Tibial artery (tissue), 4 donors: ENCODE measurements at regions not wholly inside any gene's neighbourhood (a gene's known extent, or its start where the extent isn't known, plus 50 kb on each side); places are given as distances from the start of the nearest gene placed in this dataset.
"Not testable (repeated sequence)": the region's sequence is repeated elsewhere in the genome, so short reads cannot be mapped to it uniquely, and the experiment has no call there.

Source experiments
- DNase-seq, 2 donors: peaks; one replicate each; pipeline ENCODE4 v3.0.0-alpha.2; 2019
- H3K27ac ChIP-seq, 2 donors: fragments of 200-600 bp; sonication (generic) in 1 of 2; 1 replicate in 1 of 2; 2 replicates in 1 of 2; pipeline ENCODE4 v1.5.1; 2018 to 2019; ENCODE audit warnings: mild to moderate bottlenecking in 1 of 2
- H3K27me3 ChIP-seq, 2 donors: fragments of 200-600 bp; sonication (generic) in 1 of 2; one replicate each; pipeline versions ENCODE4 v1.5.1 to v1.6.0; 2016 to 2019
- H3K36me3 ChIP-seq, 3 donors: fragments of 200-600 bp; sonication (generic) in 2 of 3; one replicate each; pipeline ENCODE4 v1.5.1; 2016 to 2019; ENCODE audit warnings: mild to moderate bottlenecking in 2 of 3
- H3K4me1 ChIP-seq, 4 donors: fragments of 200-600 bp; sonication (generic) in 2 of 4; 1 replicate in 3 of 4; 2 replicates in 1 of 4; pipeline ENCODE4 v1.5.1; 2016 to 2019
- H3K4me3 ChIP-seq, 2 donors: fragments of 200-600 bp; sonication (generic) in 1 of 2; 1 replicate in 1 of 2; 2 replicates in 1 of 2; pipeline ENCODE4 v1.5.1; 2018 to 2019; ENCODE audit warnings: mild to moderate bottlenecking in 2 of 2
- H3K9me3 ChIP-seq, 3 donors: fragments of 200-600 bp; sonication (generic) in 1 of 3; one replicate each; pipeline ENCODE4 v1.5.1; 2016 to 2019
- CTCF ChIP-seq, 2 experiments: fragments of 200-600 bp in 1 of 2; fragments of 450-650 bp in 1 of 2; IDR thresholded peaks; one replicate each; pipeline ENCODE4 v1.5.1; 2017 to 2019; ENCODE audit warnings: antibody characterized with exemption in 2 of 2, mild to moderate bottlenecking in 1 of 2, moderate library complexity in 1 of 2
- intact Hi-C: fragments of 100-400 bp; cut with DNase I; formaldehyde crosslinking; loops from one replicate; pipeline ENCODE4 v1.15.0; 2023; ENCODE audit warnings: low total_unique reads

GRCh38 chr2:101581675-101582299 lies 106.9 kb upstream of the RFX8 start:
- intact Hi-C loops: no loop called here
- DNase-seq: no peak

GRCh38 chr2:101580528-101580927 lies 105.6 kb upstream of the RFX8 start:
- intact Hi-C loops: no loop called here
- no peaks in the 10 kb centered on the region for H3K36me3 ChIP-seq
- H3K27ac ChIP-seq: no peak overlapping the region
- TF ChIP-seq CTCF (IDR thresholded peaks at IDR 0.05): no peak
- DNase-seq: no peak
- no peak overlapping the region for H3K4me3 ChIP-seq
- no peaks in the 10 kb centered on the region for H3K9me3 ChIP-seq
- no peaks in the 10 kb centered on the region for H3K27me3 ChIP-seq
- H3K4me1 ChIP-seq: peaks cover 0 to 11% (median 2%) of the 10 kb centered on the region in 4 donors

More at GRCh38 chr2:101581675-101582299, 106.9 kb upstream of the RFX8 start:
- Histone ChIP-seq H3K9me3 (no peaks in the 10 kb centered on the region), H3K27ac (no peak overlapping the region), H3K4me1 (peaks cover 0 to 4% (median 2%) of the 10 kb centered on the region in 4 donors), H3K27me3 (no peaks in the 10 kb centered on the region), H3K4me3 (no peak overlapping the region), H3K36me3 (no peaks in the 10 kb centered on the region)
- TF ChIP-seq CTCF (IDR thresholded peaks at IDR 0.05): no peak

GRCh38 chr2:101578671-101579070 lies 103.8 kb upstream of the RFX8 start:
- DNase-seq: no peak
- no peaks in the 10 kb centered on the region for H3K36me3 ChIP-seq
- H3K27me3 ChIP-seq: no peaks in the 10 kb centered on the region
- H3K4me1 ChIP-seq: peaks cover 0 to 11% (median 2%) of the 10 kb centered on the region in 4 donors
- no peak overlapping the region for H3K27ac ChIP-seq
- TF ChIP-seq CTCF (IDR thresholded peaks at IDR 0.05): no peak
- intact Hi-C loops: no loop called here
- H3K4me3 ChIP-seq: no peak overlapping the region
- H3K9me3 ChIP-seq: no peaks in the 10 kb centered on the region

GRCh38 chr2:101578135-101578534 lies 103.2 kb upstream of the RFX8 start:
- intact Hi-C loops, H3K36me3 ChIP-seq, H3K27ac ChIP-seq, DNase-seq, H3K27me3 ChIP-seq, H3K4me3 ChIP-seq, H3K9me3 ChIP-seq: not testable (repeated sequence)
- peaks cover 0 to 11% (median 2%) of the 10 kb centered on the region in 4 donors for H3K4me1 ChIP-seq

- Histone ChIP-seq H3K27ac (no peak overlapping the region), H3K36me3 (no peaks in the 10 kb centered on the region), H3K4me1 (peaks cover 0 to 11% (median 2%) of the 10 kb centered on the region in 4 donors), H3K9me3 (no peaks in the 10 kb centered on the region), H3K27me3 (no peaks in the 10 kb centered on the region), H3K4me3 (no peak overlapping the region)
- intact Hi-C loops: no loop called here
- no peak for TF ChIP-seq CTCF (IDR thresholded peaks at IDR 0.05)
- DNase-seq: no peak
Measured at GRCh38 chr2:101577173-101577572, 102.3 kb upstream of the RFX8 start.

- Histone ChIP-seq H3K4me1 (peaks cover 0 to 11% (median 2%) of the 10 kb centered on the region in 4 donors), H3K36me3 (no peaks in the 10 kb centered on the region), H3K27me3 (no peaks in the 10 kb centered on the region), H3K27ac (no peak overlapping the region), H3K4me3 (no peak overlapping the region), H3K9me3 (no peaks in the 10 kb centered on the region)
- TF ChIP-seq CTCF (IDR thresholded peaks at IDR 0.05): no peak
- DNase-seq: no peak
- intact Hi-C loops: no loop called here
Measured at GRCh38 chr2:101574622-101575021, 99.7 kb upstream of the RFX8 start.
